Sigmoid colon (tissue), 6 donors: ENCODE measurements at regions not wholly inside any gene's neighbourhood (a gene's known extent, or its start where the extent isn't known, plus 50 kb on each side); places are given as distances from the start of the nearest gene placed in this dataset.
A peak's percentile ranks its signal among the peaks of the same experiment; 100 is the strongest.

Experiments used
- DNase-seq: peaks from one replicate; pipeline ENCODE4 v3.0.0-alpha.2; 2019
- H3K27ac ChIP-seq, 4 donors: fragments of 200-600 bp; sonication (generic); one replicate each; pipeline ENCODE4 v1.5.1; 2016 to 2019; ENCODE audit warnings: mild to moderate bottlenecking in 1 of 4
- H3K27me3 ChIP-seq, 3 donors: fragments of 200-600 bp; sonication (generic); one replicate each; pipeline ENCODE4 v1.5.1; 2019; ENCODE audit warnings: mild to moderate bottlenecking in 1 of 3
- H3K36me3 ChIP-seq, 4 donors: fragments of 200-600 bp; sonication (generic); one replicate each; pipeline ENCODE4 v1.5.1; 2016 to 2019
- H3K4me1 ChIP-seq, 4 donors: fragments of 200-600 bp; sonication (generic); one replicate each; pipeline ENCODE4 v1.5.1; 2017 to 2019
- H3K4me3 ChIP-seq, 4 donors: fragments of 200-600 bp; sonication (generic); one replicate each; pipeline ENCODE4 v1.5.1; 2017 to 2019; ENCODE audit warnings: mild to moderate bottlenecking in 2 of 4, moderate library complexity in 1 of 4
- H3K9me3 ChIP-seq, 4 donors: fragments of 200-600 bp in 3 of 4; sonication (generic) in 3 of 4; one replicate each; pipeline versions ENCODE4 v1.5.1 to v1.6.1; 2013 to 2019
- CTCF ChIP-seq, 4 experiments: fragments of 450-650 bp in 3 of 4; fragments of 200-600 bp in 1 of 4; IDR thresholded peaks; one replicate each; pipeline ENCODE4 v1.5.1; 2016 to 2019; ENCODE audit warnings: antibody characterized with exemption in 4 of 4, mild to moderate bottlenecking in 3 of 4, moderate library complexity in 2 of 4
- EP300 ChIP-seq, 4 donors: sonication (generic); formaldehyde crosslinking; IDR thresholded peaks; one replicate each; pipeline ENCODE4 v1.6.1; 2017; ENCODE audit warnings: antibody characterized with exemption in 4 of 4
- POLR2A ChIP-seq, 2 donors: fragments of 450-650 bp; IDR thresholded peaks; one replicate each; pipeline ENCODE4 v1.6.1; 2016; ENCODE audit warnings: antibody characterized with exemption in 2 of 2, mild to moderate bottlenecking in 2 of 2, moderate library complexity in 2 of 2
- POLR2AphosphoS5 ChIP-seq, 4 donors: sonication (generic); formaldehyde crosslinking; IDR thresholded peaks; one replicate each; pipeline ENCODE4 v1.6.1; 2017; ENCODE audit warnings: antibody characterized with exemption in 4 of 4
- WGBS, 2 donors: extraction: QIAGEN DNeasy Blood & Tissue Kit; methylation state at CpG; one replicate each; pipeline ENCODE4 v1.1.7; 2013; 5-methylcytosine and 5-hydroxymethylcytosine counted together
- intact Hi-C: fragments of 100-400 bp; cut with DNase I; formaldehyde crosslinking; loops from one replicate; pipeline ENCODE4 v1.15.1; 2023
- donor health status: healthy with polysubstance abuse.
- donor health status: healthy.

DNA sequence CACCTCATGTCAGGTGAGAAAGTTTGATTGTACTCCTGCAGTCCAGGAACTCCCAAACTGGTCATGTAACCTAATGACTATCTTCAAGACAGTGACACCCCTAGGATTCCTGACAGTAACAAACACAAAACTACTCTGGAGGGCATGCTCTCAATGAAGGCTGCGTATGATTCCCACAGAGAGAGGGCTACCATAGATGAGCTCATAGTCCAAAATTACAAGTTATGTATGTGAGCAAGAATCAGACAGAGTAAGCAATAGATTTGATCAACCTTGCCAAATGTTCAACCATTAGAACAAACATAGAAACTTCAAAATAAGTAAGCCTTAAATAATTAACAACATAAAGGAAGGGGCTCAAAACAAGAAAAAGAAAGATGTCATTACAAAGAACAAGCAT lies 158.1 kb downstream of the COPRS start:
- Histone ChIP-seq H3K27me3 (no peaks in the 10 kb centered on the region), H3K4me1 (peaks cover 0 to 37% (median 28%) of the 10 kb centered on the region in 4 donors), H3K9me3 (no peaks in the 10 kb centered on the region), H3K36me3 (no peaks in the 10 kb centered on the region), H3K27ac (no peak overlapping the region), H3K4me3 (no peak overlapping the region)
- WGBS, 2 donors = 81 to 95% methylated on average over 1 of the region's 1 CpG
- no peak for TF ChIP-seq POLR2AphosphoS5 (IDR thresholded peaks at IDR 0.05)
- no peak for TF ChIP-seq CTCF (IDR thresholded peaks at IDR 0.05)
- DNase-seq = no peak
- intact Hi-C loops = no loop called here

- no peaks in the 10 kb centered on the region for H3K36me3 ChIP-seq
- no peaks in the 10 kb centered on the region for H3K9me3 ChIP-seq
- WGBS, 2 donors = 81 to 88% methylated on average over 4 of the region's 4 CpGs
- H3K4me1 ChIP-seq = peaks cover 0 to 47% (median 39%) of the 10 kb centered on the region in 4 donors
- TF ChIP-seq CTCF (IDR thresholded peaks at IDR 0.05) = no peak
- no peak for TF ChIP-seq EP300 (IDR thresholded peaks at IDR 0.05)
- no peak for TF ChIP-seq POLR2AphosphoS5 (IDR thresholded peaks at IDR 0.05)
- no peak for TF ChIP-seq POLR2A (IDR thresholded peaks at IDR 0.05)
- no peak overlapping the region for H3K4me3 ChIP-seq
- no peak for DNase-seq
- H3K27me3 ChIP-seq = no peaks in the 10 kb centered on the region
- intact Hi-C loops = no loop called here
- H3K27ac ChIP-seq = no peak overlapping the region
Observed at GRCh38 chr17:31699886-31700285, 159.2 kb downstream of the COPRS start.

DNA sequence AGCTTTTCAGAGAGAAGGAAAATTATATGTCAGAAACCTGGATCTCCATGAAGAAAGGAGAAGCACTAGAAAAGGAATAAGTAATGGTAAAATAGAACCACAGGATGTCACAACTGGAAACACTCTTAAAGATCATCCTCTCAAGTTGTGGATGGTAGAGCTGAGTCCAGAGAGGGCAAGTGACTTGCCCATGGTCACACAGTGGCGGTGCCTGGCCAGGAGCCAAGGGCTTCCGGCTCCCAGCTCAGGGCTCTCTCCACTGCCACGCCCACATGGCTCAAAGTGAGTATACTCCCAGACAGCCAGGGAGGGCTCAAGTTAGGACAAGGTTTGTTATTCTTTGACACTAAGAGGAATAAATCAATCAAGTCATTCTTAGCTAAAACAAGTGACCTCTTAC lies 159.8 kb downstream of the COPRS start:
- H3K4me3 ChIP-seq = no peak overlapping the region
- WGBS, 2 donors = 13 to 64% methylated on average over 3 of the region's 3 CpGs
- H3K36me3 ChIP-seq = no peaks in the 10 kb centered on the region
- TF ChIP-seq POLR2A (IDR thresholded peaks at IDR 0.05) (no peak), CTCF (IDR thresholded peaks at IDR 0.05) (no peak), EP300 (IDR thresholded peaks at IDR 0.05) (no peak), POLR2AphosphoS5 (IDR thresholded peaks at IDR 0.05) (no peak)
- H3K27me3 ChIP-seq = no peaks in the 10 kb centered on the region
- no peak for DNase-seq
- H3K27ac ChIP-seq = no peak overlapping the region
- H3K4me1 ChIP-seq = peaks cover 0 to 53% (median 44%) of the 10 kb centered on the region in 4 donors
- H3K9me3 ChIP-seq = no peaks in the 10 kb centered on the region
- intact Hi-C loops = no loop called here

- Histone ChIP-seq H3K27ac (peak overlapping the region in 2 of 4 donors; percentile 15 to 83), H3K36me3 (no peaks in the 10 kb centered on the region), H3K4me1 (peaks cover 0 to 59% (median 48%) of the 10 kb centered on the region in 4 donors), H3K9me3 (no peaks in the 10 kb centered on the region), H3K27me3 (no peaks in the 10 kb centered on the region), H3K4me3 (no peak overlapping the region)
- TF ChIP-seq CTCF (IDR thresholded peaks at IDR 0.05) (no peak), EP300 (IDR thresholded peaks at IDR 0.05) (no peak), POLR2AphosphoS5 (IDR thresholded peaks at IDR 0.05) (no peak), POLR2A (IDR thresholded peaks at IDR 0.05) (no peak)
- 90 to 92% methylated on average over 7 of the region's 7 CpGs for WGBS, 2 donors
- no peak for DNase-seq
- intact Hi-C loops = no loop called here
Observed at GRCh38 chr17:31698751-31699150, 160.3 kb downstream of the COPRS start.

- TF ChIP-seq EP300 (IDR thresholded peaks at IDR 0.05) = no peak
- TF ChIP-seq POLR2A (IDR thresholded peaks at IDR 0.05) = no peak
- TF ChIP-seq CTCF (IDR thresholded peaks at IDR 0.05) = no peak
- TF ChIP-seq POLR2AphosphoS5 (IDR thresholded peaks at IDR 0.05) = no peak
- no peaks in the 10 kb centered on the region for H3K9me3 ChIP-seq
- WGBS, 2 donors = 88 to 90% methylated on average over 9 of the region's 9 CpGs
- H3K27me3 ChIP-seq = no peaks in the 10 kb centered on the region
- H3K36me3 ChIP-seq = no peaks in the 10 kb centered on the region
- no peak overlapping the region for H3K4me3 ChIP-seq
- peak overlapping the region; percentile 81 to 86 (median 83) for H3K27ac ChIP-seq
- intact Hi-C loops = loop anchor here (2.0 kb wide), 2 partner anchors 39 to 139 kb away; no protein-coding TSS in a partner anchor
- H3K4me1 ChIP-seq = peaks cover 0 to 68% (median 57%) of the 10 kb centered on the region in 4 donors
- no peak for DNase-seq
Observed at GRCh38 chr17:31697838-31698237, 161.2 kb downstream of the COPRS start.
